IPS DF 19.7 (cell line): ENCODE measurements at regions not wholly inside any gene's neighbourhood (a gene's known extent, or its start where the extent isn't known, plus 50 kb on each side); places are given as distances from the start of the nearest gene placed in this dataset.
A peak's percentile ranks its signal among the peaks of the same experiment; 100 is the strongest.
"Not testable (repeated sequence)": the region's sequence is repeated elsewhere in the genome, so short reads cannot be mapped to it uniquely, and the experiment has no call there.

ENCODE experiments used
- DNase-seq: peaks from one replicate; pipeline ENCODE4 v3.0.0-alpha.2; 2013; ENCODE audit warnings: low read depth, low spot score

DNA sequence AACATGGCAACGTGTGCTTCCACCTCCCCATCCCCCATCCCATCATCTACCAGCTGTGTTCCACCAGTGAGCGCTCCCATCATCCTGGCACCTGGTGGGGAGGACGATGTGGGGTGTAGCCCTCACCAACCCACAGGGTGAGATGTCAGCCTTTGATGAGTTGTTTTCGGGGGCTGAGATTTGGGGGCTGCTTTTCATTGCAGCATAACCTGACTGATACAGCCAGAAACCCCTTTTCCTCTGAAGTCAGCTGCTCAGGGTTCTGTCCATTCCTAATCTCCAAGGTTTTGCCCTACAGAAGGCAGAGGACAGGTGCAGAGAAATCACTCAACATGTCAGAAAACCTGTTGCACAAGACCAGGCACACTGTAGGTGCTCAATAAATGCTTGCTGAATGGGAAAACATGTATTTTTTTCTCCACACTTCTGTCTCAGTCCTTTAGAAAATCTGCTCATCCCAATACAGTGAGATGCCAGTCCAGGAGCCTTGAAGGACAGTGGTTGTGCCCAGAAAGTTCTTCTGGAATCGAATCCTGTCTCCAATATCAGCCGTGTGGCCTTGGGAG is 239.8 kb downstream of the RBM19 start:
- no peak for DNase-seq

- DNase-seq: no peak
These were observed 240.6 kb downstream of the RBM19 start for GRCh38 chr12:113725557-113725876.

DNA sequence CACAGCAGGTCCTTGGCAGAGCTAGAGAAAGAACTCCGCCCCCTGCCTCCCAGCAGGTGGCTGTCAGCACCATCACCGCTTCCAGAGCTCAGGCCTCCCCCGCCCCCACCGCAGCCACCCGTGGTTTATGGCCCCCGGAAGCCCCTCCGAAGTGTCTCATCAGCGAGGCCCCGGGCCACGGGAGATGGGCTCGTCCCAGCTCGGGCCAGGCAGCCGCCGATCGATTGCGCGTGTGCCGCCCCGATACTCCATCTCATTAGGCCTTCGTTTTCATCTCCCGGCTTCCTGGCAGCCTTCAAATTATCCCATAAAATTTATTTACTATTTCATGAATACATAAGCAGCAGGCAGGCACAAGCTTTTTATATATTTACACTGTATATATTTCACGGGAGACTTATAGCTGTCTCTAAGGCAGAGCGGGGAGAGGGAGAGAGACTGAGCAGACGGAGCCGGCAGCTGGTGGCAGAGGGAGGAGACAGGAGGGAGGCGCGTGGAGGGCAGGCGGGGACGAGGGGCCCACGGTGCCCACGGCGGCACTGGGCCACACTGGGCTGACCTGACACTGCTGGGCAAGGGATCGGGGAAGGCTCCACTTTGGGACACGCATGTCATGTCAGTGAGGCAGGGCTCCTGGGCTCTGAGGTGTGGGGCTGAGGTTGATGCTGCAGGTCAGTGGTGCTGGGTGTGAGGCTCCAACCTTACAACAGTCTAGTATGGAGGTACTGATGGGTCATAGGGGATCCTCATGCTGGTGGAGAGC is 241.2 kb downstream of the RBM19 start:
- DNase-seq: no peak

DNA sequence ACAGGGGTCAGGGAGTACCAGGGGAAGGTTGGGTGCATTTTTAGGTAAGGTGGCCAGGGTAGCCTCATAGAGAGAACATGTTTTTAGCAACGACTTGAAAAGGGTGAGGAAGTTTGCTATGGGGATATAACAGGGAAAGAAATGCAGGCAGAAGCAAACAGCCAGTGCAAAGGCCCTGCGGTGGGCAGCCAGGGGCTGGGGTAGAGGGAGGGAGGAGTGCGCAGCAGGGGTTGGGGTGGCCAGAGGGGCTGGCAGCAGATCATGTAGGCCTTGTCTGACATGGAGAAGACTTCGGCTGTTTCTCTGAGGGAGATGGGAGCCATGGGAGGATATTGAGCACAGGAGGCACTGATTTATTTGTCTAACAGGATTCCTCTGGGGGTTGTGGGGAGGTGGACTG is 242.5 kb downstream of the RBM19 start:
- DNase-seq: no peak

GRCh38 chr12:113722747-113723146 is 243.4 kb downstream of the RBM19 start:
- DNase-seq: no peak

DNA sequence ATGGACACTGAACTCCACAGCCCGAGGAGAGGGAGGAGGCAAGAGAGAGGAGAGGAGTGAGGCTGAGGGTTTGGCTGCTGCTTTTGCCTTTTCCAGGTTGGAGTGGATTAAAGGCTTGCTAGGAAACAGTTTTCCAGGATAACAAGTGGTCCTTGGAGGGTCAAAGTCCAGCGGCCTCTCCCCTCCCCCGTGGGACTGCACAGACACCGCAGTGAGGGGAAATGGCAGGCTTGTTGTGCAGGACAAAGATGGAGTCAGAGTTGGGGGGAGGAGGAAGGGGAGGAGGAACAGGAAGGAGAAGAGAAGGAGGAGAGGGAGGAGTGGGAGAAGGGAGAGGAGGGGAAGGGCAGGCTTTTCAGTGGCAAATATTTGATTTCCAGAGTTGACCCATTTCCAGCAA is 245.5 kb downstream of the RBM19 start:
- no peak for DNase-seq

DNA sequence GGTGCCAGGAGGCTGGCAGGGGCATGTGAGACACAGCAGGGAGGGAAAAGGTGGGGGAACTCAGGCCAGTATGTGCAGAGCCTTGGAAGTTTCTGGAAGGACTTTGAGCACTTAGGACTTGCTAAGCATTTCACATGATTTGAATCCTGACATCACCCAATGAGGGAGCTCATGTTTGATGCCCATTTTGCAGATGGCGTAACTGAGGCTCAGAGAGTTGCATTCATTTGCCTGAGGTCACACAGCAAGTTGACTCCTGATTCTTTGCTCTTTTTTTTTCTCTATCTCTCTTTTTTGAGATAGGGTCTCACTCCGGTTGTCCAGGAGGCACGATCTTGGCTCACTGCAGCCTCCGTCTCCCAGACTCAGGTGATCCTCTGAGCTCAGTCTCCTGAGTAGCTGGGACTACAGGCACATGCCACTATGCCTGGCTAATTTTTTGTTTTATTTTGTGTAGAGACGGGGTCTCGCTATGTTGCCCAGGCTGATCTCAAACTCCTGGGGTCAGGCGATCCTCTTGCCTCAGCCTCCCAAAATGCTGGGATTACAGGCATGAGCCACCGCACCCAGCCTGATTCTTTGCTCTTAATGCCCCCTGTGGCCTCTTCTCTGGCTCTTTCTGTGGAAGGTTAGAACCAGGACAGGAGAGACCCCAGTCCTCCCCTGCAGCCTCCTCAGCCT is 246.1 kb downstream of the RBM19 start:
- no peak for DNase-seq

- DNase-seq: no peak
These were observed 241.5 kb upstream of the LHX5 start for GRCh38 chr12:113713156-113713555.

DNA sequence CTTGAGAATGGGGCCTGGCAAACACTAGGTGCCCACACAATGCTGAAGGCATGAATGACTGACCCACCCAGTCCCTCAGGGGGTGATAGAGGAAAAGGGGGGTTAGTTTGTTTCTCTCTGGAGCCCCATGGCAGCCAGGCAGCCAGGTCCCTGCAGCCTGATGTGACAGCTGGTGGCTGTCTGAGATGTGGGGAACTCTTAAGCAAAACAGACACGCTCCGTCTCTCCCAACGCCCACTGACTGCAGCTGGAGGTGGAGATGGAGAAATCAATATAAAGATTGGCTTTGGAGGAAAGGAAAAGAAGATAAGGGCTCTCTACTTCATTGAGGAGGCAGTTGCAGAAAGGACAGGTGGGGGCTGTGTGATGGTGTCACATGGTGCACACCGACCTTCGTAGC is 240.8 kb upstream of the LHX5 start:
- no peak for DNase-seq

GRCh38 chr12:113710216-113710615 is 238.5 kb upstream of the LHX5 start:
- no peak for DNase-seq

DNA sequence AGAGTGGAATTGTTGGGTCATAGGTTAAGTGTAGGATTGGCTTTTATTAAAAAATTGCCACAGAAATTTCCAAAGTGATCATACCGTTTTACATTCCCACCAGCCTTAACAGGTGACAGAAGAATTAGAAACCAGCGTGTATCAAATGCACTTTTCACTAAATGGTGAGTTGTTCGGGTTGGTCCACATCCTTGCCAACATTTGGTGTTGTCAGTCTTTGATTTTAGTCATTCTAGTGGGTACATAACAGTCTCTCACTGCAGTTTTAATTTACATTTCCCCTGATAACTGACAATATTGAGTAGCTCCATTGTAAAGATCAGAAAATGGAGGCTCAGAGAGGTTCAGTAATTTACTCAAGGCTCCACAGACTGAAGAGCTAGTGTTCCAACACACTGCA is 237.8 kb upstream of the LHX5 start:
- DNase-seq: no peak

- no peak for DNase-seq
These were observed 231.2 kb upstream of the LHX5 start for GRCh38 chr12:113702836-113703235.

DNA sequence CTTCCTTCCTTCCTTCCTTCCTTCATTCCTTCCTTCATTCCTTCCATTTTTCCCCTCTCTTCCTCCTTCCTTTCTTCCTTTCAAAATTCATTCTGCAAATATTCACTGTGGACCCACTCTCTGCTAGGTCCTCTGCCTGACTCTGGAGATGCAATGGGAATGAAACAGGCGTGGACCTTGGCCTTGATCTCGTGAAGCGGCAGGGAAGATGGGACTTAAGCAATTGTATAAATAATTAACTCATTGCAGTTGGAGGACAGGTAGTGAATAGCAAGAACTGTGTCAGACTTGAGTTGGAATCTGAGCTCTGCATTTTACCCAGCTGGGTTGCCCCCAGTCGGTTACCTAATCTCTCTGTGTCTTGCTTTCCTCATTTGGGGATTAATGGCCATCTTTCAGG is 230.6 kb upstream of the LHX5 start:
- no peak for DNase-seq

DNA sequence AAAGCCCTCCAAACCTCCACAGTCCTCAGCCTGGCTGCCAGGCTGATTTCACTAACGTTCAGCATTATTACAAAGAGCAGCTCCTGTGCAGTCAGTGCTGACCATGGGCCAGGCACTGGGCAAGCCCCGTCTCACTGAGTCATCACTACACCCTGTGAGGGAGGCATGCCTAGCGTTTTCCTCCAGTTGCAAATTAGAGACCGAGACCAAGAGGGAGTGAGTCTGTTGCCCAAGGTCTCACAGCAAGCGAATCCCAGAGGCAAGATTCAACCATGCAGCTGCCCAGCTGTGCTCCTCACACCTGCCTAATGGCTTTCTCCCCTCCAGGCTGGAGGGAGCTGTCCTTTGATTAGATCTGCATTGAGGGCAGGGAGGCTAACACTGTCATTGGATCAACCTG is 229.3 kb upstream of the LHX5 start:
- DNase-seq: peak; percentile 30

DNA sequence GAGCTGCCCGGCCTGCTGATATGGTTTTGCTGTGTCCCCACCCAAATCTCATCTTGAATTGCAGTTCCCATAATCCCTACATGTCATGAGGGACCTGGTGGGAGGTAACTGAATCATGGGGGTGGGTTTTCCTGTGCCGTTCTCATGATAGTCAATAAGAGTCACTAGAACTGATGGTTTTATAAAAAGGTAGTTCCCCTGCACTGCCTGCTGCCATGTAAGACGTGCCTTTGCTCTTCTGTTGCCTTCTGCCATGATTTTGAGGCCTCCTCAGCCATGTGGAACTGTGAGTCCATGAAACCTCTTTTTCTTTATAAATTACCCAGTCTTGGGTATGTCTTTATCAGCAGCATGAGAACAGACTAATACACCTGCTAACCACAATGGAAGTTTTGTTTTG is 228.3 kb upstream of the LHX5 start:
- DNase-seq: not testable (repeated sequence)

GRCh38 chr12:113698510-113698858 is 226.8 kb upstream of the LHX5 start:
- no peak for DNase-seq

DNA sequence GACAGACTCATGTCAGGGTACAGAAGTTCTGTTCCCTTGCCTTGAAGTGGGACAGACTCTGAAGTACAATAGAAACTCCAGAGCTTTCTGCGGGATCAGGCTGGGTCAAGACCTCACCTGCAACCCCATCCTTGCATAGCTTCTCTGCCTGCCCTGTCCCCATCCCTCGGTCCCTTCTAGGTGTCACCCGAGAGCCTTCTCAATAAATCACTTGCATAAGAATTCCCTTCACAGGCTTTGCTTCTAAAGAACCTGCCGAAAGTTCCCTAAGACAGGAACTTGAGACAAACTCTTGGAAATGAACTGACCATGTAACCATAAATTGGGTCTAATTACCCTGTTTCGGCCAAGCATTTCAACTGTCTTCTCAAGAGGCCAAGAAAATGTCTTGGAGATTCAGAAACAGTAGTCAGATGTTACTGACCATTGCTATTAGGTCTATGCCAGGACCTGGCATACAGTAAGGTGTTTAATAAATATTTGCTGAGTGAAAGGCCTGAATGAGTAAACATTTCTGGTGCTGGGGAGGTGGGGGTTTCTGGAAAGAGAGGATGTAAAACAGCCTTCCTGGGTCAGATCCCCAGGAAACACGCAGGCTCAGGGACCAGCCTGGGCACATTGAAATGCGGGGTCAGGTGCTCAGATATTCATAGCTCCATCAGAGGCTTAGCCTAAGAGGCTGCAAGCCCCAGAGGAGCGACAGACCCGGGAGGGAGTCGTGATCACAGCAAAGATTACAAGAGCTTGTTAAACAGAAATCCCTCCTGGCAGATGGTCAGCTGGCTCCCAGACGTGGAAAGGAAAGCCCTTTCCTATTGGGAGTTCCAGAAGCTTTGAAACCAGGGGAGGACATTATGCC is 226.2 kb upstream of the LHX5 start:
- no peak for DNase-seq

GRCh38 chr12:113697104-113697503 is 225.4 kb upstream of the LHX5 start:
- DNase-seq: no peak

GRCh38 chr12:113693693-113694092 is 222.0 kb upstream of the LHX5 start:
- no peak for DNase-seq

DNA sequence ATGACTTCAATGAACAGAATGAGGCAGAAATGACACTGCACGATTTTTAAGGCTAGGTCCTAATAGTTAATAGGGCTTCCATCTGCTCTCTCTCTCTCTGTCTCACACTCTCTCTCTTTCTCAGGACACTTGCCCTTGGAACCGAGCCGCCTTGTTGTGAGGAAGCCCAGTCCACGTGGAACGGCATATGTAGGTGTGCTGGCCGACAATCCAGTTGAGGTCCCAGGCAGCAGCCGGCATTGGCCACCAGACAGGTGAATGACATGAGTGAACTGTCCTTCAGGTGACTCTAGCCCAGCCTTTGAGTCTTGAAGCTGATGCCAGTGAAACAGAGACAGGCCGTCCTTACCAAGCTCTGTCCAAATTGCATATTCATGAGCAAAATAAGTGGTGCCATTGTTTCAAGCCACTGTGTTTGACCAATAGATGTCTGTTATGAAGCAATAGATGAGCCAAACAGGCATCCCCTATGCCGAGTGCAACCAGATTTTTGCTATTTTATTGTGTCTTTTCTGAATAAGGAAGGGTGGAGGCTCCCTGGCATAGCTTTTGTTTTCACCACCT is 217.5 kb upstream of the LHX5 start:
- no peak for DNase-seq

DNA sequence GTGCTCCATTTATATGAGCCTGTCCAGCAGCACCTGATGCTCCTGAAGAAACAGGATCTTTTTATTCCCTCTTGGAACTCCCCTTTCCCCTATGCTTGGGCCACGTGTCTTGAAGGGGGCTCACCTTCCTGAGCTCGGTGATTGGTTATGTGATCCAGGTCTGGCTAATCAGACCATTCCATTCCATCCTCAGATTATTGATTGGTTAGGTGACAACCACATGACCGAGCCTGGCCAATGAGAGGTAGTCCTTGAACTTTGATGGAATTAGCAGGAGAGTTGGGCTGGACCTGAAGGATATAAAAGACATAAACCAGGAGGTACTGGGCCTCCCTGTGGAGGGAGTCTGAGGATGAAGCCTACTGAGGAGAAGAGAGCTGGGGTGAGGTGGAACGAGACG is 216.6 kb upstream of the LHX5 start:
- no peak for DNase-seq
